SK-N-MC (cell line): ENCODE measurements at regions not wholly inside any gene's neighbourhood (a gene's known extent, or its start where the extent isn't known, plus 50 kb on each side); places are given as distances from the start of the nearest gene placed in this dataset.

Experiments used
- EZH2 ChIP-seq: fragments of 200-600 bp; sonication (generic); IDR thresholded peaks from one replicate; pipeline ENCODE4 v1.6.1; 2017; ENCODE audit warnings: antibody characterized with exemption
- FOXP2 ChIP-seq: optimal IDR thresholded peaks from 2 replicates; pipeline ENCODE3; 2011; ENCODE audit warnings: mild to moderate bottlenecking, moderate library complexity; ENCODE audit not compliant: insufficient read depth; ENCODE audit errors: extremely low read length, control extremely low read depth
- POLR2AphosphoS5 ChIP-seq: IDR thresholded peaks from 2 replicates; pipeline ENCODE4 v1.6.1; 2012; ENCODE audit warnings: mild to moderate bottlenecking, low read depth, low read length, borderline replicate concordance

- TF ChIP-seq POLR2AphosphoS5 (no peak), EZH2 (no peak), FOXP2 (no peak)
Measured at GRCh38 chrX:115452251-115452650, 108.7 kb upstream of the PLS3 start.
